ENCODE measurements at regions not wholly inside any gene's neighbourhood (a gene's known extent, or its start where the extent isn't known, plus 50 kb on each side); places are given as distances from the start of the nearest gene placed in this dataset.
A peak's percentile ranks its signal among the peaks of the same experiment; 100 is the strongest.

- no peak for DNase-seq
These were observed 282.1 kb upstream of the ROPN1 start for GRCh38 chr3:124274051-124274450.

- no peak for DNase-seq
These were observed 283.5 kb upstream of the ROPN1 start for GRCh38 chr3:124275412-124275811.

GRCh38 chr3:124276133-124276532 lies 284.2 kb upstream of the ROPN1 start:
- DNase-seq, result no peak

GRCh38 chr3:124276539-124277143 lies 284.7 kb upstream of the ROPN1 start:
- no peak for DNase-seq

DNA sequence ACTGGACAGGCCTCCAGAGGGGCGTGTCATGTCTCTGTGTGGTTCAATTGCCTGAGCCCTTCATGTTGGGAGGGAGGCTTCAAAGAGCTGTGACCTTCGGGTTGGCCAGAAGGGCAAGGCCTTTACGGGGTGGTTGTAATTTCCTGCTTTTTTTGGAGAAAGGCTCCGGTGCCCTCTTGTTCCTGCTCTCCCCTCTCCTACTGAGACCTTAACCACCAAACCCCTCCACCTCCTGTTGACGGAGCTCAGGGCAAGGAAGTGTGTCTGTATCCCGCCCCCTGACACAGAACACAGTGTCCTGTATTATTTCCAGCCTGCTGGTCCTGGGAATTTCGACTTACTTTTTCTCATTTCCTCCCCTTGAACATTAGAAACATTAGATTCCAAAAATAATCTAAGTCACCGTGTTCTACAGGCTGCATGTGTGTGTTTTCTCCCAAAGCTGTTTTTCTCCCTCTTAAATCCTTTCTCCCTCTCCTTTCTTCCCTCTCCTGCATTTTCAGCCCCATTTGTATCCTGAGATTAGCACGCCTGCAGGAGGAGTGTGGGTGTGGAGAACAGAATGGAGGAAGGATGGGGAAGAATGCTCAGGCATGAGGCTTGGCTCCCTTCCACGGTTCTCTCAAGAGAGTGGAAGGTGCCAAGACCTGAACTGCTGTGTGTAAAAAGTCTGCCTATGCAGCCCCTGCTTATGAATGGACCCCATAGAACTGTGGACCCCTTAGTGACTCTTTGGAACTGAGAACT lies 285.4 kb upstream of the ROPN1 start:
- DNase-seq, result peak in 11 of 56 donors; percentile 5 to 40 (median 21)

DNA sequence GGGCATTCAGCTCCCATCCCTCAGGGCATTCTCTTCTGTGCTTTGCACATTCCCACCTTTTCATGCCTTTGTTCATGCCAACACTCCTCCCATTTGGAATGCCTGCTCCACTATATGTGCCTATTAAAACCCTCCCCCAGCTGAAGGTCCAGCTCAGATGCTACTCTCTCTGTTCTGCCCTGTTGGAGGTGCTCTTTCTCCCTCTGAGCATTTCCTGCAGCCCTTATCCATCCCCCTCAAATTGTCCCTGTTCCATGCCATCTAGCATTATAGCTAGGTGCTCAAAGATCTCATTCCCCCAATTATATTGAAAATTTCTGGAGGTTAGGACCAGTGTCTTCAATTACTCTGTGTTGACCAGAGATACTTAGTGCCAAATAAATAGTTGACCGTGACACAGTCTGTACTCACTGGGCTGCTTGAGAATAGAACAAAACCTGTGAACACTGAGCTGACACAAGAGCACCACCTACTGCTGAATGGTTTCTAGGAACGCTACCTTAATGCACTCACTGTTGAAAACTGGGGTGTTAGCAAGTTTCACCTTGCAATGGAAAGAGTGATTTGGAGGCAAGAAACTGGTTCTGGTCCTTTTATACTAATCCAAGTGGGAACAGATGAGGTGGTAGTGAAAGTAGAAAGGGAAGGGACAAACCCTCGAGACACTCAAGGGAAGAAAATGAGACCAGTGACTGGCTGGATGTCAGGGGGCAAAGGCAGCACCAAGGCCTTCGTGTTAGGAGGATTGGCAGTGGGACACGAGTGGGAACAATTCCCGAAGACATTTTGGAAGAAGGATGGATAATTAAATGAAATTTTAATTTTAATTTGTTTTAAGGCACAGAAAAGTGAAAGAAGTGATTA lies 289.8 kb upstream of the ROPN1 start:
- DNase-seq, result peak in 1 of 56 donors; percentile 10

- no peak for DNase-seq
These were observed 291.1 kb upstream of the ROPN1 start for GRCh38 chr3:124282751-124283651.

DNA sequence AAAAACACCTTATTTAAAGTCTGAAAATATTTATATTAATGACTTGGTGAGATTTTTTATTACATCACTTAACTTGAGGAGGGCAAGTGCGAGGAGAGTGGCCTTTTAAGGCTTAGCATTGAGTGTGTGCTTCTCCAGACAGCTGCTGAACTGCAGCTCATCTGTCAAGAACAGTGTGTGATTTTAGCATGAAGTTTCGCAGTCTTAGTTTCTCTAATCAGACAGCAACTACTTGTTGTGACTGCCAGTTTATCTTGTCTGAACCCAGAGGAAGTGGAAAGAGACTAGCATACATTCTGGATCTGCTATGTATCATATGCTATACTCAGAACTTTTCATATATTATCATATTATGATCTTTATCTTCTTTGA lies 291.7 kb upstream of the ROPN1 start:
- DNase-seq, result no peak

DNA sequence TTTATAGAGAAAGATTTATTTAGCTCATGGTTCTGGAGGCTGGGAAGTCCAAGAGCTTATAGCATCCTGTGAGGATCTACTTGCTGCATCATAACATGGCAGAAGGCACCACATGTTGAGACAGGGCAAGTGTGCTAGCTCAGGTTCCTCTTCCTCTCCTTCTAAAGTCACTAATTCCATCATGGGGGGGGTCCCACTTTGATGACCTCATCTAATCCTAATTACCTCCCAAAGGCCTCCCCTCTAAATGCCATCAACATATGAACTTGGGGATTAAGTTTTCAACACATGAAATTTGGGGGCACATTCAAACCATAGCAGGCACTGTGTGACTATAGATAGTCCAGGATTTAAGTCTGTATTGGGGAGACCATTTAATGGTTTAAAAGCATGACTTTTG lies 297.1 kb upstream of the ROPN1 start:
- DNase-seq, result no peak

DNA sequence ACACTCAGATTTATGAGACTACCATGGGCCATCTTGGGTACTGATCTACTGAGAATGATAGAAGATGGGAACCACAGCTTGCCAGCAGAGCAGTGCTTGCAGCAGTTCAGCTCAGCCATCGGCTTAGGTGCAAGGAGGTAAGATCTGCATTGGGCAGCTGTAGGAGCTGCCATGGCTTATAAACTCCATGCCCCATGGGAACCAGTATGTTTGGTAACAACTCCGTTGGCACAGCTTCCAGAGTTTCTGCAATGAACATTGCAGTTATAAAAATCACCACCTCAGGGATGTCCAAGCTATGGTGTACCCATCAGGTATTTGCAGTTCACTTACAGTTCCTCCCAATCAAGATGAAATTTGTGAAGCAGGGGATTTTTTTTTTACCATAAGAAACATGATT lies 299.1 kb upstream of the ROPN1 start:
- no peak for DNase-seq

DNA sequence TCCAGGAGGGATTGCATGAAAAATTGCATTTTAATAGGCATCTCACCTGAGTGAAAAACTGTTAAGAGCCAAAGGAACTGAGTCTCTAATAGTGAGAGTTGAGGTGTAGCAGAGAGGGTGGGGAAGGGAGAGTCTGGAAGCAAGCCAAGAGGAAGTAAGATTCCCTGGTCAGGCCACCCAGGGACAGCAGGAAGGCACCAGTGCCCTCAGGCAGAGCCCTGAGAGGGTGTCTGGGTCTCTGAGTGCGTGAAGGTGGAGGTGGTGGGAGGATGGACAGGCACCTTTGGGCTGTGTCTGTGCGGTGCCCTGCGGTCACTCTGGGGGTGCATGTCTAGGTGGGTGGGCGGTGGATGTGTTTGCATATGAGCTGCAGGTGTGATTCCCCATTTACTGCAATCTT lies 300.4 kb upstream of the ROPN1 start:
- no peak for DNase-seq

GRCh38 chr3:124293584-124293983 lies 301.7 kb upstream of the ROPN1 start:
- no peak for DNase-seq

- no peak for DNase-seq
These were observed 303.4 kb upstream of the ROPN1 start for GRCh38 chr3:124295362-124295761.

- no peak for DNase-seq
These were observed 304.5 kb upstream of the ROPN1 start for GRCh38 chr3:124296406-124296805.

- no peak for DNase-seq
These were observed 305.4 kb upstream of the ROPN1 start for GRCh38 chr3:124297062-124297980.

GRCh38 chr3:124298301-124298700 lies 306.4 kb upstream of the ROPN1 start:
- DNase-seq, result no peak

GRCh38 chr3:124298951-124299350 lies 307.0 kb upstream of the ROPN1 start:
- DNase-seq, result no peak

DNA sequence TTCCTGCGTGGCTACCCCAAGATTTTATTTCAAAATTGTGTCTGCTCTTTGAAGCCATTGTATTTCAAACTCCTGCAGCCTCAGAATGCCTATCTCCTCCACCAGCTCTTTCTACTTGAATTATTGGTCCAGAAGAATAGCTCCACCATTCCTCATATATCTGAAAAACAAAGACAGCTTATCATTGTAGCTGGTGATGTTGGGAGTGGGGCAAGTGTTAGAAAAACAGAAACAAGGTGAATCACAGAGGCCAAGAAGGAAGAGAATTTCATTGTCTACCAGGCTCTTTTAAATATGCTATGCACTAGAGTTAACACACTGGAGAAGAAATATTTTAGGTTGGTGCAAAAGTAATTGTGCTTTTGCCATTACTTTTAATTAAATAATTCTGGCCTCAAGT lies 307.9 kb upstream of the ROPN1 start:
- no peak for DNase-seq

GRCh38 chr3:124300416-124300815 lies 308.5 kb upstream of the ROPN1 start:
- no peak for DNase-seq

- DNase-seq, result no peak
These were observed 311.5 kb upstream of the ROPN1 start for GRCh38 chr3:124303305-124303910.

Data from amygdala (tissue), 56 donors.